ENCODE measurements at regions not wholly inside any gene's neighbourhood (a gene's known extent, or its start where the extent isn't known, plus 50 kb on each side); places are given as distances from the start of the nearest gene placed in this dataset.

DNA sequence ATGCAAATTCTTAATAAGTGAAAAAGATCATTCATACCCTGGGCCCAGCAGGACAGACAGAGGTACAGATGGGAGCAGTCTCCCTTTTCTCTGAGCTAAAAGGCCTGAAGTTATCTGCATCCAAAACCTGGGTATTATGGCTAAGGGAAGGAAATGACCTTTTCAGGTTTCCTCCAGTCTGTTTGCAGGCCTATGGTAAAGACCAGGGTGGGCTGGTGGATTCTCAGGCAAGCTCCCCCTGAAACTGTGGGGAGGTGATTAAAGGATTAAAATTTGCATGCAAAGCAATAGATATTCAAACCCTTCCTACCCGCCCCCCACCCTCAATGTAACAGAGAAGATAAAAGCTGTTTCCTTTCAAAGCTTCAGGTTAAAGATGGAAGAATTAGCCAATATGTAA, 471.8 kb upstream of the RUNX1 start:
- no peak for TF ChIP-seq POLR2A (IDR thresholded peaks at IDR 0.05; ENCODE audit: low read length)
- TF ChIP-seq GATA1 (IDR thresholded peaks at IDR 0.05; ENCODE audit: low read depth, low read length), result no peak

Measured in erythroblast (primary cell).